ENCODE measurements at regions not wholly inside any gene's neighbourhood (a gene's known extent, or its start where the extent isn't known, plus 50 kb on each side); places are given as distances from the start of the nearest gene placed in this dataset.
"Not testable (repeated sequence)": the region's sequence is repeated elsewhere in the genome, so short reads cannot be mapped to it uniquely, and the experiment has no call there.

- DNase-seq, result no peak
Observed at GRCh38 chr1:244106837-244107493, 55.9 kb downstream of the ZBTB18 start.

DNA sequence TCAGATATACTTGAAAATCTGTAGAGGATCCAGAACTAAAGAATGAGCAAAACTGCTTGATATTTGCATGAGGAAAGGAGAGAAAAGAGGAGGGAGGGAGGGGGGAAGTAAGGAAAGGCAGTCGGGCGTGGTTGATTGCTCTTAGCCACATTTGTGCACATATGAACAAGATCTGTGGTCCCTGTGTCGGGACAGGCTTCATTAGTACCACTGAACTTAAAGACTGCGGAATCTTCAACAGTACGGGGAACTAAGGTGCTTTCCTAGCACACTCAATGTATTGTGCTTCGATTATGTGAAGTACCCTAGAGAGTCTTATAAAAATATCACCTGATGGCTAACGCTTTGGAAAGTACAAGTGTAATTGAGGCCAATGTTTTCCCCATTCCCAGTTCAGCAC, 59.9 kb downstream of the ZBTB18 start:
- no peak for DNase-seq

GRCh38 chr1:244112041-244112440, 61.0 kb downstream of the ZBTB18 start:
- no peak for DNase-seq

DNA sequence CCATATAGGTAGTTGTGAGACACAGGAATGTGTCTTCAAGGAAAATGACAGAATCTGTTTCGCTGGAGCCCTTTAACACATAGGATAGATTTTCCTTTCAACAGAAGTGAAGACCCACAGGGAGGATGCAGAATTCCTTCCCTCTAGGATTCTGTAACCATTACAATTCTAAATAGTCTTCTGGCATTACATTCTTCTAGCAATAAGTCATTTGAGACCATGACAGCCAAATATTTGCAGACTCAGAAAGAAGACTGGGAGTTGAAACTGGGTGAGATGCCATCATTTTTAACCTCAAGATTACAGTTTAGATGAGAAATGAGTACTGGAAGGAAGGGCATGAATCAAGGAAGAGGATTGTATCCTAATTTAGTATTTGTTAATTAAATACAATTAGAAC, 61.6 kb downstream of the ZBTB18 start:
- no peak for DNase-seq

- DNase-seq, result no peak
Observed at GRCh38 chr1:244113532-244114320, 62.6 kb downstream of the ZBTB18 start.

GRCh38 chr1:244114892-244115291, 63.8 kb downstream of the ZBTB18 start:
- no peak for DNase-seq

- DNase-seq, result no peak
Observed at GRCh38 chr1:244116946-244117345, 65.9 kb downstream of the ZBTB18 start.

- DNase-seq, result no peak
Observed at GRCh38 chr1:244118109-244118761, 67.2 kb downstream of the ZBTB18 start.

DNA sequence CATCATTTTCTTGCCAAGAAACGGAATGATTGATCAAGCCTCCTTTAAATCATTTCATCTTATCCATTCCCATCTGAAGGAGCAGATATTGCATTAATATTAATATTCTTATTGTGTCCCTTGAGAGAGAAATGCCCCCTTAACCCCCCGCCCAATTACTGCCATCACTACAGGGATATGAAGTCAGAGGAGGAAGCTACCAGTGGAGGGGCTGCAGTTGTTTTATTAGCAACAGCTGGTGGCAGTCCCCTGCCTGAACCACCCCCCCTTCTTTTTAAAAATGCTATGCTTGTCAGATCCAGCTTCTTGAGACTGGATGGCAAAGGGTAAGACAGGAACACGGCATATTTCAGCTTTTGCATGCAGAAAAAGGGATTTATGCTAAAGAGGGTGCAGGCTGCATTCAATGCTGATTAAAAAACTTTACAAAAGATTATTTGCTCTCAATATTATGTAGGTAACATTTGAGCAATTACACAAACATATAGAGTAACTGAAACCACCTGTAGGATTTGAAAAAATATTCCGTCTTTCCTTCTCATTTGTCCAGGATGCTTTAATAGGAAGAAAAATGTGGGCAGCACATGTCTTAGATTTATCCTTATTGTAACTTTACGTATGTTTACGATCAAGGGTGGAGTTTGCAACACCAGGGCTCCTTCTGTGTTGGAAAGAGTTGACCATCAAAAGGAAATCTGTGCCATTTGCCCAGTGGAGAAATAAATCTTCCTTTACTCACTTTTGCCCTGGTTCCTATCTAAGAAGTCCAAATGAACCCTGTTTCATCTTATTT, 77.7 kb downstream of the ZBTB18 start:
- no peak for DNase-seq

DNA sequence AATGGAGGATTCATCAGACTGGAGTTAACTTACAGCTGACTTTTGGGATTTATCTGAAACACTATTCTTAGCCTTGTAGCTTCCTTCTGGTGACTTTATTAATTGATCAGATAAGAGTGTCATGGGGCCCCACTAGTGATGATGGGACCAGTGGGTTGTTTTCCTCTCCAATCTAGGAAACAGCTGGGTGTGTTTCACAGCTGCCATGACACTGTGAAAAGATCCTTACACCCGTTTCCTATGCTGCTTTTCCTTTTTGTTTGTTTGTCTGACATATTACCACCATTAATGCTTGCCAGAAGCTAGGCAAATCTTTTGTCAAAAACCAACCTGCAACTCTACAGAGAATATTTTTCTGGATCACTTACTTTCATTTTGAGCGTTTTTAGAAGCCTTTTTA, 86.2 kb downstream of the ZBTB18 start:
- no peak for DNase-seq

GRCh38 chr1:244137725-244138124, 86.6 kb downstream of the ZBTB18 start:
- DNase-seq, result no peak

DNA sequence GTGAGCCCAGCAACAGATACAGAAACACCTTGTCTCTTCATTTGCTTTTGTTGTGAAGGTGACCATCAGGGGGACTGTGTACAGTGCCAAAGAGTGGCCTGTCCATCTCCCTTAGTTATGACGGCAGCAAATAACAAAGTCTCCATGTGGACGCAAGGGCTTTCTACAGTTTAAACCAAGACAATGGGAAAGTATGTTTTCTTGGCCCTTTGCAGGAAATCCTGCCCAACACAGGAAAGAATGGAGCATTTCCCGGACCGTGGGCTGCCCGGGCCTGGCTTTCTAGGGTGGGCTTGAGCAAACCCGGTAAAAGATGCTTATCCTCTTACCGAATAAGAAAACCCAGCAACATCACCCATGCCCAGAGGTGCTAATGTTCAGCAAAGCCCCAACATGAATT, 87.3 kb downstream of the ZBTB18 start:
- no peak for DNase-seq

DNA sequence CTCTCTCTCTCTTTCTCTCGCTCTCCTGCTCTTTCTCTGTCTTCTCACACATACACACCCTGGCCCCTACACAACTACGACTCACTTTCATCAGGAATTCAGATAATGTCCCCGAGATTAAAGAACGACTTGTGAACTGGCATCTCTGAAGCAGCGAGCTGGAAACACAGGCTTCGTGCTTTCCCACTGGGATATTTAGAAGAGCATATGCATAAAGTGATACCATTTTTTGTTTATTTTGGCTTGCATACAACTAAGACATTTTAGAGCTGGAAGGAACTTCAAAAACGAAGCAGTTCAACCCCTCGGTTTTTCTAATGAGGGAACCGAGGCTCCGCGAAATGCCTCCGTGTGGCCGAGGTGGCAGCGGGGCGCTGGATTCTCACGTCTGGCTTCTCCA, 88.6 kb downstream of the ZBTB18 start:
- no peak for DNase-seq

DNA sequence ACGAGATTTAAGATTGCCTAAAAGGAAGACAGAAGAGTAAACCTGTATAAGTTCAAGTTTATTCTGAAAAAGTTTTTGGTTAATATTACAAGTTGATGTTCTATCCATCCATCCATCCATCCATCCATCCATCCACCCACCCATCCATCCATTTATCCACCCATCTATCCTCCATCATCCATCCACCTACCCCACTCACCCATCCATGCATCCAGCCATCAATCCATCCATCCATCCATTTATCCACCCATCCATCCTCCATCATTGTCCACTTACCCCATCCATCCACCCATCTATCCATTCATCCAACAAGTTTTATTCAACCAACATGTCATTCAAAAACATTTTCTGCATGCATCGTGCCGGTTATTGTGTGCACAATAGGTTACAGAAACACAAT, 89.3 kb downstream of the ZBTB18 start:
- no peak for DNase-seq

DNA sequence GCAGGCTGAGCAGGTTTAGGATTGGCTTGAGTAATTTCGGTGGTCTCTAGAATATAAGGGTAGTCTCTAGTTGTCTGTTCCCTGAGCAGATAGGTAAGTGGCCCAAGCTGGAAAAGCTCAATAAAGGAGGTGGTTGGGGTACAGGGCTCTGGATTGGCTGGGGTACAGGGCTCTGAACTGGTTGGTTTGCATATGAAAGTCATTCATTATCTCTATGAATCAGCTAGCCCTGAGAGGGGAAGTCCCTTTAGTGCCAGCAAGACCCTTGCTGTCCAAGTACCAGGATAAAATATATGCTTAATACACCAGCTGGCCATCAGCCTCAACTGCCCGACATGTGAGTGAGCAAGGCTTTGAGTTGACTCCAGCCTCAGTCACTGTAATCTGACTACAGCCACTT, 93.0 kb downstream of the ZBTB18 start:
- no peak for DNase-seq

GRCh38 chr1:244150071-244150470, 99.0 kb downstream of the ZBTB18 start:
- no peak for DNase-seq

DNA sequence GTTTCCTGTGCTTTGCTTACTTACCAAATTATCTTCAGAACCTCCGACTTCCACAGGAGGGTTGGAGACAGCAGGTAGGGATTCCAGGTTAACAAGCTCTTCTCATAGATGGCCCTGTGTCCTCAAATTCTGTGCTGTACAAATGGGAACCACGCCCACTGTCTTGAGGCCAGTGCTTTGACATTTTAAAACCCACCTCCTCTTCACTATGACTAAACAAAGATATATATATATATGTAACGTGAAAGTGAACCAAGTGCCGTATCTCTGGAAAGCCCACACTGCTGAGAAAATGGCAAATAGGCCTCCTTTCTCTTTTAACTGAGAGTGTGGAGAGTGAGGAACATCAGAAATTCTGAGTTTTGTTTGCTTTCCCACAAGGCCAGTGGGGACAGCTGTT, 99.6 kb downstream of the ZBTB18 start:
- no peak for DNase-seq

DNA sequence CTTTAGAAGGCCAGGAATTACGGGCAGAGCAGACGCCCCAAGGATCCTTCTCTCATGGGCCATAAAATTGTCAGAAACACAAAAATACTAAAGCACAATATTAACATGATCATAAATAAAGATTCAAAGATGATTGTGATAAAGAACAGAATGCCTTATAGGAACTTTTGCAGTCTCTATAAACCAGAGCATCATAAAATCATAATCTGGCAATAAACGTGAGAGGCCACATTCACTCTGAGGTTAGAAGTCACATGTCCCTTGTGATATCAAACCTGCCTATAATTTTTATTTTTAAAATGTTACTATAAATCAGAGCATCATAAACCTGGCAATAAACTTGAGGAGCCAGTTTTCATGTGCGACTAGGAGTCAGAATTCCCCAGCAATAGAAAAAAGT, 100.5 kb downstream of the ZBTB18 start:
- DNase-seq, result no peak

GRCh38 chr1:244154508-244154871, 103.4 kb downstream of the ZBTB18 start:
- no peak for DNase-seq

- no peak for DNase-seq
Observed at GRCh38 chr1:244154872-244155531, 103.9 kb downstream of the ZBTB18 start.

DNA sequence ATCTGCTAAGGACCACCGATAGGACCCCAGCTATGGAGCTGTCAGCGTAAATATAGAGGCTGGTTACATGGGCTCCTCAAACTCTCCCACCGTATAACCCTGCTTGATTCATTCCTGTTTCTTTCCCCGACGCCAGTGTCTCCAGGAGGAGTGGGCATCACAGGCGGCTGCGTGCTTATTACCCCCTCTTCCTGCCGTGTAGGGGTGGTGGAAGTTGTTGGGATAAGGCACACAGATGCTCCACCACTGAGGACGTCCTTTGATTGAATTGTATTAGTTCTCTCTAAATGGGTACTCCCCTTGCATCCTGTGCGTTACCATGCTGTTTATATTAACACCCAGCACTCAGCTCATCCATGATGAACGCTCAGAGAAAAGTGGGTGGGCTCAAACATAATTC, 104.6 kb downstream of the ZBTB18 start:
- no peak for DNase-seq

DNA sequence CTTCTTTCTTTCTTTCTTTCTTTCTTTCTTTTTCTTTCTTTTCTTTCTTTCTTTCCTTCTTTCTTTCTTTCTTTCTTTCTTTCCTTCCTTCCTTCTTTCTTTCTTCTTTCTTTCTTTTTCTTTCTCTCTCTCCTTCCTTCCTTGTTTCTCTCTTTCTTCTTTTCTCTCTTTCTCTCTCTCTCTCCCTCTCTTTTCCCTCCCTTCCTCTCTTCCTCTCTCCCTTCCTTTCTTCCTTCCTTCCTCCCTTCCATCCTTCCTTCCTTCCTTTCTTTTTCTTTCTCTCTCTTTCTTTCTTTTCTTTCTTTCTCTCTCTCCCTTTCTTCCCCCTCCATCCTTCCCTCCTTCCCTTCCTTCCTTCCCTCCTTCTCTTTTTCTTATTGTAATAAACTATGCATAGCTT, 105.5 kb downstream of the ZBTB18 start:
- not testable (repeated sequence) for DNase-seq
